ENCODE measurements at regions not wholly inside any gene's neighbourhood (a gene's known extent, or its start where the extent isn't known, plus 50 kb on each side); places are given as distances from the start of the nearest gene placed in this dataset.

- no TSS peak for BruUV-seq (replicated peaks)
- TF ChIP-seq CTCF (conservative IDR thresholded peaks at IDR 0.05; ENCODE audit: low read depth, low read length) (no peak), EZH2 (IDR thresholded peaks at IDR 0.05; ENCODE audit: borderline replicate concordance, low read depth, low read length, poor library complexity, severe bottlenecking) (no peak)
Measured at GRCh38 chr7:68550027-68550426, 1048.2 kb upstream of the AUTS2 start.

GRCh38 chr7:68550635-68551034 is 1047.6 kb upstream of the AUTS2 start:
- Histone ChIP-seq H3K27me3 (replicated peaks; ENCODE audit: insufficient read depth, low read depth, low read length, poor library complexity) (no peaks in the 10 kb centered on the region), H3K4me1 (ENCODE audit: insufficient read depth, low read length, poor library complexity, severe bottlenecking) (peaks cover 13% of the 10 kb centered on the region), H3K9me3 (ENCODE audit: low read depth, low read length, poor library complexity, severe bottlenecking) (no peaks in the 10 kb centered on the region), H3K4me3 (ENCODE audit: low read depth, low read length, poor library complexity, severe bottlenecking) (no peak overlapping the region), H3K36me3 (ENCODE audit: insufficient read depth, low read length, poor library complexity, severe bottlenecking) (no peaks in the 10 kb centered on the region), H3K27ac (ENCODE audit: low read depth, low read length, poor library complexity, severe bottlenecking) (no peak overlapping the region)
- no peak for TF ChIP-seq CTCF (conservative IDR thresholded peaks at IDR 0.05; ENCODE audit: low read depth, low read length)
- no peak for TF ChIP-seq EZH2 (IDR thresholded peaks at IDR 0.05; ENCODE audit: borderline replicate concordance, low read depth, low read length, poor library complexity, severe bottlenecking)
- BruUV-seq (replicated peaks) = no TSS peak
- intact Hi-C loops (cut with micrococcal nuclease; ENCODE audit: unreplicated experiment) = no loop called here
- CTCF ChIA-PET = no interaction called here
- POLR2A ChIA-PET (ENCODE audit: low non-redundant PET) = no interaction called here
- no peak for DNase-seq (ENCODE audit: low spot score)

More at GRCh38 chr7:68550027-68550426, 1048.2 kb upstream of the AUTS2 start:
- no peak overlapping the region for H3K27ac ChIP-seq (ENCODE audit: low read depth, low read length, poor library complexity, severe bottlenecking)
- intact Hi-C loops (cut with micrococcal nuclease; ENCODE audit: unreplicated experiment) = no loop called here
- H3K4me3 ChIP-seq (ENCODE audit: low read depth, low read length, poor library complexity, severe bottlenecking) = no peak overlapping the region
- ChIA-PET CTCF (no interaction called here), POLR2A (ENCODE audit: low non-redundant PET) (no interaction called here)
- no peak for DNase-seq (ENCODE audit: low spot score)
- H3K27me3 ChIP-seq (replicated peaks; ENCODE audit: insufficient read depth, low read depth, low read length, poor library complexity) = no peaks in the 10 kb centered on the region
- H3K4me1 ChIP-seq (ENCODE audit: insufficient read depth, low read length, poor library complexity, severe bottlenecking) = peaks cover 13% of the 10 kb centered on the region
- H3K9me3 ChIP-seq (ENCODE audit: low read depth, low read length, poor library complexity, severe bottlenecking) = no peaks in the 10 kb centered on the region
- no peaks in the 10 kb centered on the region for H3K36me3 ChIP-seq (ENCODE audit: insufficient read depth, low read length, poor library complexity, severe bottlenecking)

GRCh38 chr7:68556537-68556936 is 1041.7 kb upstream of the AUTS2 start:
- H3K27me3 ChIP-seq (replicated peaks; ENCODE audit: insufficient read depth, low read depth, low read length, poor library complexity) = no peaks in the 10 kb centered on the region
- intact Hi-C loops (cut with micrococcal nuclease; ENCODE audit: unreplicated experiment) = no loop called here
- no peak overlapping the region for H3K4me3 ChIP-seq (ENCODE audit: low read depth, low read length, poor library complexity, severe bottlenecking)
- no peaks in the 10 kb centered on the region for H3K36me3 ChIP-seq (ENCODE audit: insufficient read depth, low read length, poor library complexity, severe bottlenecking)
- DNase-seq (ENCODE audit: low spot score) = no peak
- H3K9me3 ChIP-seq (ENCODE audit: low read depth, low read length, poor library complexity, severe bottlenecking) = no peaks in the 10 kb centered on the region
- H3K27ac ChIP-seq (ENCODE audit: low read depth, low read length, poor library complexity, severe bottlenecking) = no peak overlapping the region
- H3K4me1 ChIP-seq (ENCODE audit: insufficient read depth, low read length, poor library complexity, severe bottlenecking) = peaks cover under 1% of the 10 kb centered on the region
- ChIA-PET CTCF (no interaction called here), POLR2A (ENCODE audit: low non-redundant PET) (no interaction called here)
- TF ChIP-seq CTCF (conservative IDR thresholded peaks at IDR 0.05; ENCODE audit: low read depth, low read length) = no peak
- TF ChIP-seq EZH2 (IDR thresholded peaks at IDR 0.05; ENCODE audit: borderline replicate concordance, low read depth, low read length, poor library complexity, severe bottlenecking) = no peak
- no TSS peak for BruUV-seq (replicated peaks)

Measured in A673 (cell line).